GM23338 (cell line): ENCODE measurements at regions not wholly inside any gene's neighbourhood (a gene's known extent, or its start where the extent isn't known, plus 50 kb on each side); places are given as distances from the start of the nearest gene placed in this dataset.

Source experiments
- ATAC-seq: fragments of 200-7000 bp; cut with Tn5 transposase; 3 replicates; pipeline ENCODE4 v1.9.1; 2020
- DNase-seq: peaks from one replicate; pipeline ENCODE4 v3.0.0-alpha.2; 2015; ENCODE audit warnings: low spot score
- H2AFZ ChIP-seq: fragments of 200-600 bp; sonication (generic); 2 replicates; pipeline ENCODE4 v1.8.0; 2016; ENCODE audit warnings: antibody characterized with exemption, mild to moderate bottlenecking, moderate library complexity
- H3F3A ChIP-seq: fragments of 200-600 bp; sonication (generic); replicated peaks from 2 replicates; pipeline ENCODE4 v1.8.0; 2017; ENCODE audit warnings: antibody characterized with exemption, mixed run types, low read depth
- H3K27ac ChIP-seq: fragments of 200-600 bp; sonication (generic); 2 replicates; pipeline ENCODE4 v1.6.1; 2016; ENCODE audit warnings: low read depth
- H3K27me3 ChIP-seq: fragments of 200-600 bp; sonication (generic); 2 replicates; pipeline ENCODE4 v1.8.0; 2016; ENCODE audit warnings: mild to moderate bottlenecking, mixed run types, moderate library complexity; ENCODE audit not compliant: insufficient read depth
- H3K36me3 ChIP-seq: fragments of 200-600 bp; sonication (generic); 2 replicates; pipeline ENCODE4 v1.8.0; 2016; ENCODE audit warnings: mild to moderate bottlenecking; ENCODE audit not compliant: insufficient read depth
- H3K4me1 ChIP-seq: fragments of 200-600 bp; sonication (generic); 2 replicates; pipeline ENCODE4 v1.8.0; 2016; ENCODE audit warnings: mild to moderate bottlenecking, moderate library complexity; ENCODE audit not compliant: insufficient read depth
- H3K4me2 ChIP-seq: fragments of 200-600 bp; sonication (generic); 2 replicates; pipeline ENCODE4 v1.7.1; 2017; ENCODE audit warnings: mixed run types
- H3K4me3 ChIP-seq: fragments of 200-600 bp; sonication (generic); 2 replicates; pipeline ENCODE4 v1.6.1; 2016; ENCODE audit warnings: mixed run types
- H3K79me2 ChIP-seq: fragments of 200-600 bp; sonication (generic); replicated peaks from 2 replicates; pipeline ENCODE4 v1.8.0; 2017; ENCODE audit warnings: mild to moderate bottlenecking; ENCODE audit not compliant: insufficient read depth
- H3K9me2 ChIP-seq: fragments of 200-600 bp; sonication (generic); 2 replicates; pipeline ENCODE4 v1.8.0; 2017; ENCODE audit not compliant: insufficient read depth
- H4K20me1 ChIP-seq: fragments of 200-600 bp; sonication (generic); replicated peaks from 2 replicates; pipeline ENCODE4 v1.8.0; 2017; ENCODE audit warnings: mild to moderate bottlenecking; ENCODE audit not compliant: insufficient read depth
- H3K27ac Mint-ChIP-seq: 2 replicates; pipeline ENCODE4 v1.8.0; 2020; ENCODE audit warnings: inconsistent platforms, mild to moderate bottlenecking, moderate library complexity, mixed read lengths
- H3K27me3 Mint-ChIP-seq: 3 replicates; pipeline ENCODE4 v1.8.0; 2022; ENCODE audit warnings: low read depth, mild to moderate bottlenecking, moderate library complexity, mixed read lengths, inconsistent platforms; ENCODE audit not compliant: insufficient read depth, poor library complexity
- H3K36me3 Mint-ChIP-seq: 3 replicates; pipeline ENCODE4 v1.8.0; 2021; ENCODE audit warnings: low read depth, mild to moderate bottlenecking, inconsistent platforms, moderate library complexity, mixed read lengths
- H3K4me1 Mint-ChIP-seq: 3 replicates; pipeline ENCODE4 v1.8.0; 2020; ENCODE audit warnings: mild to moderate bottlenecking, inconsistent platforms, mixed read lengths
- H3K4me3 Mint-ChIP-seq: 3 replicates; pipeline ENCODE4 v1.8.0; 2021; ENCODE audit warnings: moderate library complexity, mild to moderate bottlenecking, inconsistent platforms, mixed read lengths
- H3K9me3 Mint-ChIP-seq: 3 replicates; pipeline ENCODE4 v1.8.0; 2020; ENCODE audit warnings: moderate library complexity, mild to moderate bottlenecking, inconsistent platforms, mixed read lengths
- CREB1 ChIP-seq: fragments of 250-450 bp; sonication (Bioruptor Pico); IDR thresholded peaks from 2 replicates; pipeline ENCODE4 v1.5.0; 2020; ENCODE audit warnings: low read depth, mild to moderate bottlenecking, moderate library complexity
- CTCF ChIP-seq, 2 experiments: fragments of 200-600 bp in 1 of 2; sonication (generic) in 1 of 2; conservative IDR thresholded peaks; 2 replicates each; pipeline versions ENCODE4 v1.5.1 to v1.6.1; 2016 to 2017; ENCODE audit warnings: antibody characterized with exemption in 2 of 2, low read depth in 2 of 2, mild to moderate bottlenecking in 2 of 2, moderate library complexity in 1 of 2
- ETS1 ChIP-seq: IDR thresholded peaks from 2 replicates; pipeline ENCODE4 v1.6.1; 2016; ENCODE audit warnings: antibody characterized with exemption
- EZH2 ChIP-seq: fragments of 200-600 bp; sonication (generic); IDR thresholded peaks from one replicate; pipeline ENCODE4 v1.8.0; 2017; ENCODE audit warnings: antibody characterized with exemption, mild to moderate bottlenecking, low read depth; ENCODE audit not compliant: unreplicated experiment
- NANOG ChIP-seq: IDR thresholded peaks from 2 replicates; pipeline ENCODE4 v1.6.1; 2016; ENCODE audit warnings: antibody characterized with exemption, borderline replicate concordance
- STAT1 ChIP-seq: IDR thresholded peaks from one replicate; pipeline ENCODE4 v1.6.1; 2016; ENCODE audit warnings: antibody characterized with exemption; ENCODE audit not compliant: unreplicated experiment
- ZNF331 ChIP-seq: fragments of 250-450 bp; sonication (Bioruptor Pico); IDR thresholded peaks from 2 replicates; pipeline ENCODE4 v1.5.0; 2020; ENCODE audit warnings: low read depth, mild to moderate bottlenecking, moderate library complexity
- ZNF462 ChIP-seq: fragments of 250-450 bp; sonication (Bioruptor Pico); IDR thresholded peaks from 2 replicates; pipeline ENCODE4 v1.5.0; 2020; ENCODE audit warnings: mild to moderate bottlenecking, moderate library complexity

GRCh38 chr5:71810471-71811195, 91.6 kb downstream of the CARTPT start:
- peaks cover 41% of the 10 kb centered on the region for H3K4me1 ChIP-seq
- H3K4me1 Mint-ChIP-seq, result peaks cover 43% of the 10 kb centered on the region
- H3K9me3 Mint-ChIP-seq, result no peaks in the 10 kb centered on the region
- no peaks in the 10 kb centered on the region for H3K36me3 ChIP-seq
- no peak for TF ChIP-seq STAT1
- no peak for TF ChIP-seq EZH2
- TF ChIP-seq ZNF462 (CRISPR knock-in tag), result no peak
- TF ChIP-seq NANOG, result no peak
- no peak for TF ChIP-seq CREB1 (CRISPR knock-in tag)
- no peak for TF ChIP-seq CTCF (conservative IDR thresholded peaks at IDR 0.05; ENCODE audit: low read depth in 2 of 2)
- no peak for TF ChIP-seq ETS1
- no peak for TF ChIP-seq ZNF331 (CRISPR knock-in tag)
- H3K4me3 Mint-ChIP-seq, result no peak overlapping the region
- DNase-seq (no peak), ATAC-seq (peak; percentile 42; the same call in 2 of the 3 replicates)
- peaks cover 5% of the 10 kb centered on the region; the same call in 1 of the 2 replicates for H3K9me2 ChIP-seq
- no peaks in the 10 kb centered on the region for H3K79me2 ChIP-seq
- H3K36me3 Mint-ChIP-seq, result no peaks in the 10 kb centered on the region
- no peak overlapping the region for H3K4me2 ChIP-seq
- no peaks in the 10 kb centered on the region for H4K20me1 ChIP-seq
- H3K27me3 Mint-ChIP-seq, result peaks cover 3% of the 10 kb centered on the region
- no peak overlapping the region for H3K27ac ChIP-seq
- H3K27me3 ChIP-seq, result no peaks in the 10 kb centered on the region
- no peaks in the 10 kb centered on the region for H3F3A ChIP-seq
- no peak overlapping the region for H3K27ac Mint-ChIP-seq
- H2AFZ ChIP-seq, result peak overlapping the region; percentile 5; the same call in 1 of the 2 replicates
- H3K4me3 ChIP-seq, result no peak overlapping the region
